Vagina (tissue), 2 donors: ENCODE measurements at regions not wholly inside any gene's neighbourhood (a gene's known extent, or its start where the extent isn't known, plus 50 kb on each side); places are given as distances from the start of the nearest gene placed in this dataset.

ENCODE experiments used
- POLR2AphosphoS5 ChIP-seq, 2 donors: sonication (generic); formaldehyde crosslinking; IDR thresholded peaks; one replicate each; pipeline ENCODE4 v1.9.0; 2017; ENCODE audit warnings: antibody characterized with exemption in 2 of 2, mild to moderate bottlenecking in 2 of 2, low read depth in 1 of 2; ENCODE audit not compliant: insufficient read depth in 1 of 2
- TF ChIP-seq, protein P1 (sequence below), 3 experiments: fragments of 450-650 bp in 2 of 3; fragments of 200-600 bp in 1 of 3; sonication (generic) in 1 of 3; IDR thresholded peaks; one replicate each; pipeline ENCODE4 v1.5.1; 2017 to 2019; ENCODE audit warnings: antibody characterized with exemption in 3 of 3, mild to moderate bottlenecking in 2 of 3, moderate library complexity in 2 of 3

DNA sequence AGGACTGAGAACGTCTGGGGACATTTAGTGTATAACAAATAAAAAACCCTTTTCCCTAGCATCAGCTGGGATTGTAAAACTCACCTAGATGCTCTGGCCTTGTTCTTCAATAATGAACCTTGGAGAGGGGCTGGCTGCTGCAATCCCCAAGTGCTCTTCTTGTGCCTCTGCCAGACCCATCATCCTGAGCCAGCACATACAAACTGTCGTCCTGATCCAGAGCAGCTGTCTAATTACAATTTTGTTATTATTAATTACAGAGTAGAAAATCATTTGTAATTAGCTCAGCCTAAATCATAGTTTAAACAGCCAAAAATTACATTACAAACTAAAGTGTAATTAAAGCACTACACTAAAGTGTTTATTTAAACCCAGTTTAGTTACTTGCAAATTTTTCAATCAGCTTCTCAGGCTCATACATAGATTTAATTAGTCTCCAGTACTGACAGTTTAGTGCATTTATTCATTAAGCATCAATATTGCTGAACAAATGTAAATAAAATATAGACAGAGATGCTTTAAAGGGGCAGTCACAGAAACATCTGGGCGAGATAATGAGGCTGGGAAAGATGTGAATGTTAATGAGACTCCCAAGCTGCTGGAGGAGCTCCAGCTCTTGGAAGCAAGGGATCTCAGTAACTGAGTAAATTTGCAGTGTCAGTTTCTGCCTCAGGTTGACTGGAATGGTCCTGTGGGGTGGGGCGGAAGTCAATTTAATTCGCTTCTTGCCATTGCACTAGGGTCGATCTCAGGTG is 632.3 kb upstream of the TLE4 start:
- TF ChIP-seq, protein P1, sequence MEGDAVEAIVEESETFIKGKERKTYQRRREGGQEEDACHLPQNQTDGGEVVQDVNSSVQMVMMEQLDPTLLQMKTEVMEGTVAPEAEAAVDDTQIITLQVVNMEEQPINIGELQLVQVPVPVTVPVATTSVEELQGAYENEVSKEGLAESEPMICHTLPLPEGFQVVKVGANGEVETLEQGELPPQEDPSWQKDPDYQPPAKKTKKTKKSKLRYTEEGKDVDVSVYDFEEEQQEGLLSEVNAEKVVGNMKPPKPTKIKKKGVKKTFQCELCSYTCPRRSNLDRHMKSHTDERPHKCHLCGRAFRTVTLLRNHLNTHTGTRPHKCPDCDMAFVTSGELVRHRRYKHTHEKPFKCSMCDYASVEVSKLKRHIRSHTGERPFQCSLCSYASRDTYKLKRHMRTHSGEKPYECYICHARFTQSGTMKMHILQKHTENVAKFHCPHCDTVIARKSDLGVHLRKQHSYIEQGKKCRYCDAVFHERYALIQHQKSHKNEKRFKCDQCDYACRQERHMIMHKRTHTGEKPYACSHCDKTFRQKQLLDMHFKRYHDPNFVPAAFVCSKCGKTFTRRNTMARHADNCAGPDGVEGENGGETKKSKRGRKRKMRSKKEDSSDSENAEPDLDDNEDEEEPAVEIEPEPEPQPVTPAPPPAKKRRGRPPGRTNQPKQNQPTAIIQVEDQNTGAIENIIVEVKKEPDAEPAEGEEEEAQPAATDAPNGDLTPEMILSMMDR (IDR thresholded peaks at IDR 0.05) = no peak
- no peak for TF ChIP-seq POLR2AphosphoS5 (IDR thresholded peaks at IDR 0.05; ENCODE audit: insufficient read depth in 1 of 2, low read depth in 1 of 2)
